Sigmoid colon (tissue), 3 donors: ENCODE measurements at regions not wholly inside any gene's neighbourhood (a gene's known extent, or its start where the extent isn't known, plus 50 kb on each side); places are given as distances from the start of the nearest gene placed in this dataset.

Source experiments
- POLR2A ChIP-seq, 2 donors: fragments of 450-650 bp; IDR thresholded peaks; one replicate each; pipeline ENCODE4 v1.6.1; 2016; ENCODE audit warnings: antibody characterized with exemption in 2 of 2, mild to moderate bottlenecking in 2 of 2, moderate library complexity in 2 of 2
- TF ChIP-seq, protein P1 (sequence below), 4 experiments: fragments of 450-650 bp in 3 of 4; fragments of 200-600 bp in 1 of 4; IDR thresholded peaks; one replicate each; pipeline ENCODE4 v1.5.1; 2016 to 2019; ENCODE audit warnings: antibody characterized with exemption in 4 of 4, mild to moderate bottlenecking in 3 of 4, moderate library complexity in 2 of 4

DNA sequence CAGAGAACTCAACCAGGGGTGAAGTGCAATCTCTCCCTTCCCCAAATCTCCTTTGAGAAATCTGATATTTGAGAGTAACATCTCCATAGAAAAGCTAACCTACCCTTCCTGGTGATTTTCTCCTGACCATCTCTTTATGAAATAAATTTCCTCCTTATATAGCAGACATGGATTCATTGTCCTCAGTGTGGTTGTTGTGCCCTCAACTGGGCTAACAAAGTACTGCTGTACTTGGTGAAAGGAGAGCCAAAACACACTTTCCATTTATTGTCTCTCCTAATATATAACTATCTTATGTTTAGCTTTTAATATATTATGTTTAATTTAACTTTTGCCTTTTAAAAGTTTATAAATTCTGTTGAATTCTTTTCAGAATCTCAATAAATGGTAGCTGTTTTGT, 65.1 kb upstream of the SLCO1B1 start:
- TF ChIP-seq POLR2A (IDR thresholded peaks at IDR 0.05), result no peak
- TF ChIP-seq, protein P1, sequence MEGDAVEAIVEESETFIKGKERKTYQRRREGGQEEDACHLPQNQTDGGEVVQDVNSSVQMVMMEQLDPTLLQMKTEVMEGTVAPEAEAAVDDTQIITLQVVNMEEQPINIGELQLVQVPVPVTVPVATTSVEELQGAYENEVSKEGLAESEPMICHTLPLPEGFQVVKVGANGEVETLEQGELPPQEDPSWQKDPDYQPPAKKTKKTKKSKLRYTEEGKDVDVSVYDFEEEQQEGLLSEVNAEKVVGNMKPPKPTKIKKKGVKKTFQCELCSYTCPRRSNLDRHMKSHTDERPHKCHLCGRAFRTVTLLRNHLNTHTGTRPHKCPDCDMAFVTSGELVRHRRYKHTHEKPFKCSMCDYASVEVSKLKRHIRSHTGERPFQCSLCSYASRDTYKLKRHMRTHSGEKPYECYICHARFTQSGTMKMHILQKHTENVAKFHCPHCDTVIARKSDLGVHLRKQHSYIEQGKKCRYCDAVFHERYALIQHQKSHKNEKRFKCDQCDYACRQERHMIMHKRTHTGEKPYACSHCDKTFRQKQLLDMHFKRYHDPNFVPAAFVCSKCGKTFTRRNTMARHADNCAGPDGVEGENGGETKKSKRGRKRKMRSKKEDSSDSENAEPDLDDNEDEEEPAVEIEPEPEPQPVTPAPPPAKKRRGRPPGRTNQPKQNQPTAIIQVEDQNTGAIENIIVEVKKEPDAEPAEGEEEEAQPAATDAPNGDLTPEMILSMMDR (IDR thresholded peaks at IDR 0.05), result peak in 2 of 4 experiments; percentile 28 to 40
